ENCODE measurements at regions not wholly inside any gene's neighbourhood (a gene's known extent, or its start where the extent isn't known, plus 50 kb on each side); places are given as distances from the start of the nearest gene placed in this dataset.

DNA sequence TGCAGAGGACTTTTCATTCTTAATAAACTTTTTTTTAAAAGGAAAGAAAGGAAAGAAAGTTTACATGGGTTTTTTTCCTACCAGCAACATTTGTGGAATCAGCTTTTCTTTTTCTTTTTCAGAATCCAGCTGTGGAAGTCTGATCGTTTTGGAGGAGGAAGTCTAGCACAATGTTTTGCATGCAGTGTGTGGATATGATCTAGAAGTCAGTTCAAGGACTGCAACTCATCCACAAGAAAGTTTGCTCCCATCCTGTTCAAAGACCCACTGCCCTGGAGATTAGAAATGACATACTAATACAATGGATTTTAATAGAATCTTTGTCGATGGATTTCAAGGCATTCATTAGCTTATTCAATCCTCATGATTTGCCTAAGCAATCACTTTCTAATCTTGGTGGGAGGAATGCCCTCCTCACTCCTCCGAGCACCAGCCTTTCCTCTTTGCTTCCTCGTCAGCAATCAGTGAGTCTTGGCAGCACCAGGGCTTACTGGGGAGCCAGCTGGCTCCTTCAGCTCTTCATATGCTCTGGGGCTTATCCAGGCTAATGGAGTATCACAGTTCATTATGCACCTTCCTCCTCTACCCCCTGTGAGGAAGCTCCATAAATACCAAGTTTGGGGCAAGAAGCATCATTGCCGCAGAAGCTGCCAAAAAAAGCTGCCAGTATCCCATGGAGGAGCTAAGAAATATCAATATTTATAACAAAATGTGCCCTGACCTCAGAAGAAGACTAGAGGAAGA is 392.3 kb upstream of the PKN2 start:
- Histone ChIP-seq H3K4me3 (ENCODE audit: low read depth, low read length) (no peak overlapping the region), H3K27me3 (ENCODE audit: control insufficient read depth, insufficient read depth, low read length) (no peaks in the 10 kb centered on the region), H3K36me3 (ENCODE audit: control insufficient read depth, insufficient read depth, low read length) (no peaks in the 10 kb centered on the region)
- TF ChIP-seq, protein P1, sequence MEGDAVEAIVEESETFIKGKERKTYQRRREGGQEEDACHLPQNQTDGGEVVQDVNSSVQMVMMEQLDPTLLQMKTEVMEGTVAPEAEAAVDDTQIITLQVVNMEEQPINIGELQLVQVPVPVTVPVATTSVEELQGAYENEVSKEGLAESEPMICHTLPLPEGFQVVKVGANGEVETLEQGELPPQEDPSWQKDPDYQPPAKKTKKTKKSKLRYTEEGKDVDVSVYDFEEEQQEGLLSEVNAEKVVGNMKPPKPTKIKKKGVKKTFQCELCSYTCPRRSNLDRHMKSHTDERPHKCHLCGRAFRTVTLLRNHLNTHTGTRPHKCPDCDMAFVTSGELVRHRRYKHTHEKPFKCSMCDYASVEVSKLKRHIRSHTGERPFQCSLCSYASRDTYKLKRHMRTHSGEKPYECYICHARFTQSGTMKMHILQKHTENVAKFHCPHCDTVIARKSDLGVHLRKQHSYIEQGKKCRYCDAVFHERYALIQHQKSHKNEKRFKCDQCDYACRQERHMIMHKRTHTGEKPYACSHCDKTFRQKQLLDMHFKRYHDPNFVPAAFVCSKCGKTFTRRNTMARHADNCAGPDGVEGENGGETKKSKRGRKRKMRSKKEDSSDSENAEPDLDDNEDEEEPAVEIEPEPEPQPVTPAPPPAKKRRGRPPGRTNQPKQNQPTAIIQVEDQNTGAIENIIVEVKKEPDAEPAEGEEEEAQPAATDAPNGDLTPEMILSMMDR (IDR thresholded peaks at IDR 0.05; ENCODE audit: insufficient read depth, low read depth, low read length), result no peak
- ChIA-PET POLR2A (no interaction called here), CTCF (interaction anchor here (1.8 kb wide), 1 partner anchor 17 kb away, joined by 4 read pairs; no protein-coding TSS in a partner anchor)
- no peak for DNase-seq (ENCODE audit: low read depth)

DNA sequence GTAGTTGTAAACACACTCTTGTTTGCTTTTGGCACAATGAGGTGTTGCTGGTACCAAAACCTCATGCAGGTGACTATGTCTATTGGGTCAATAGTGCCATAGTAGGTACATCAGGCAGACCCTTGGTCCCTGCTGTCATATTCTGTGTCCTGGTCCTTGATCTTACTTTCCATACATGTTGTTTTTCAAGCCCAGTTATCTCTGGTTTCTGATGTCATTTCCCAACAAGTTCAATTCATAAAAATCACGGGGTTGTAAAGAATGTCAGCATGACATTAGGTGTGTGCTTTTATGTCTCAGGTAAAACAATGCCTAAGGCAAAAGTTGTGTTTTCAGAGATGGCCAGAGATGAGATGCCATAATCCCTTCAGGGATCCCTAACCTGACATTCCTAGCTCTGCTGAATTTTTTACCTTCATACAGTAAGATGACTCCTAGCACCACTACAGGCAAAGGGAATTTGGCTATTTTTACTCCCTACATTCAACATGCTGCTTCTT is 390.3 kb upstream of the PKN2 start:
- no peaks in the 10 kb centered on the region for H3K36me3 ChIP-seq (ENCODE audit: control insufficient read depth, insufficient read depth, low read length)
- no peaks in the 10 kb centered on the region for H3K27me3 ChIP-seq (ENCODE audit: control insufficient read depth, insufficient read depth, low read length)
- ChIA-PET CTCF (no interaction called here), POLR2A (no interaction called here)
- no peak overlapping the region for H3K4me3 ChIP-seq (ENCODE audit: low read depth, low read length)
- no peak for DNase-seq (ENCODE audit: low read depth)
- TF ChIP-seq, protein P1 (IDR thresholded peaks at IDR 0.05; ENCODE audit: insufficient read depth, low read depth, low read length), result no peak

DNA sequence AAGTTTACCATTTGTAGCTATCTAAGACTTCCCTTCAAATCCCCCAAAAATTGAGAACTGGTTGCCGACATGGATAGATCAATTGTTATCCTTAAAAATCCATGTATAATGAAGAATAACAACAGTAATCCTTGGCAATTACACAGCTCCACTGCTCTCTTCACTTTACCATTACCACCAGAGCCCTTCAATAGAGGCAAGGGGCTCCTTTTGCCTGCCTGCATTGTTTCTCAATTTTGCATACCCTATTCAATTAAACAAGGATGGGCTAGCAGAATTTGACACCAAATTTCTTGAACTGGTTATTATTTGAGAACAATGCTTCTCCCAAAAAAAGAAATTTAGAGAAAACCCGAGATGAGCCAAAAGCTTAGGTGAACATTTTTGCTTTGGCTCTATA is 387.8 kb upstream of the PKN2 start:
- DNase-seq (ENCODE audit: low read depth), result no peak
- Histone ChIP-seq H3K4me3 (ENCODE audit: low read depth, low read length) (no peak overlapping the region), H3K27me3 (ENCODE audit: control insufficient read depth, insufficient read depth, low read length) (no peaks in the 10 kb centered on the region), H3K36me3 (ENCODE audit: control insufficient read depth, insufficient read depth, low read length) (no peaks in the 10 kb centered on the region)
- TF ChIP-seq, protein P1 (IDR thresholded peaks at IDR 0.05; ENCODE audit: insufficient read depth, low read depth, low read length), result no peak
- ChIA-PET POLR2A (no interaction called here), CTCF (interaction anchor here (0.9 kb wide), 1 partner anchor 970 kb away, joined by 3 read pairs; no protein-coding TSS in a partner anchor)

DNA sequence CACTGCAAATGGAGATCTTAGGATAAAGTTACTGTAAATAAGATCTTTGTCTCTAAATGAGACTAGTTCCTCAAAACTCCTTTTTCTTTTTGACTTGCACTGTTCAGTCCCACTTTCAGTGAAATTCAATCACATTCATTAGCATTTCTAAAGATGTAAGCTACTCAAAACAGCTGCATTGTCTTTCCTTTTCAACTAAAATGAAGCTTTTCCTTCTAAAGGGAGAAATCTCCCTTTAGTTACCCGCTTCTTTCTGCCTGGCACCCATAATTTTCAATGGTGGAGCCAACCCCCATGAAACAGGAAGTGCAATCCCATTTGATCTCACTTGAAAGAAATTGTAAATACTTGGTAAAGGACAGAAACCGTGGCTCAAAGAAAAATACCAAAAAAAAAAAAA is 387.4 kb upstream of the PKN2 start:
- no peaks in the 10 kb centered on the region for H3K27me3 ChIP-seq (ENCODE audit: control insufficient read depth, insufficient read depth, low read length)
- ChIA-PET POLR2A (no interaction called here), CTCF (no interaction called here)
- no peak overlapping the region for H3K4me3 ChIP-seq (ENCODE audit: low read depth, low read length)
- TF ChIP-seq, protein P1 (IDR thresholded peaks at IDR 0.05; ENCODE audit: insufficient read depth, low read depth, low read length), result no peak
- DNase-seq (ENCODE audit: low read depth), result no peak
- no peaks in the 10 kb centered on the region for H3K36me3 ChIP-seq (ENCODE audit: control insufficient read depth, insufficient read depth, low read length)

DNA sequence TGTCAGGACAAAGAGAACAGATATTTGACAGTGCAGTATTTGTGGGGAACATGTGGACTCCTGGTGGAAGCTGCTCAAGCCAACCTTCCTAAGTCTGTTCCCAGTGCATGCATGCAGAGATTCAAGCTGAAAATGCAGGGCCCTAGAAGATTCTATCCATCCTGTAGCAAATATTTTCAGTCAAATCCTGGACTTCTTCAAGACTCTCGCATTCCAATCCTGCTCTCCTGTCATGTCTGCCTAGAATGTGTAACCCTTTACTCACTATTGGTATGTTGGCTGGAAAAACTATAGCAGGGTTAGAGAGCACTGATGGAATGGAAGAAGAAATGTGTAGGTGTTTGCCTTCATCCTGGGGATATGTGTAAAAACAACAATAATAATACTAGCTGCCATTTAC is 385.6 kb upstream of the PKN2 start:
- ChIA-PET POLR2A (no interaction called here), CTCF (no interaction called here)
- H3K27me3 ChIP-seq (ENCODE audit: control insufficient read depth, insufficient read depth, low read length), result no peaks in the 10 kb centered on the region
- no peaks in the 10 kb centered on the region for H3K36me3 ChIP-seq (ENCODE audit: control insufficient read depth, insufficient read depth, low read length)
- no peak overlapping the region for H3K4me3 ChIP-seq (ENCODE audit: low read depth, low read length)
- no peak for DNase-seq (ENCODE audit: low read depth)
- TF ChIP-seq, protein P1 (IDR thresholded peaks at IDR 0.05; ENCODE audit: insufficient read depth, low read depth, low read length), result no peak
